Keratinocyte (primary cell): ENCODE measurements at regions not wholly inside any gene's neighbourhood (a gene's known extent, or its start where the extent isn't known, plus 50 kb on each side); places are given as distances from the start of the nearest gene placed in this dataset.

Source experiments
- EZH2 ChIP-seq: IDR thresholded peaks from one replicate; pipeline ENCODE4 v1.6.1; 2012; ENCODE audit warnings: inconsistent platforms, mild to moderate bottlenecking, low read length, moderate library complexity
- TF ChIP-seq, protein P1 (sequence below), 3 experiments: IDR thresholded peaks in 1 of 3; conservative IDR thresholded peaks in 1 of 3; optimal IDR thresholded peaks in 1 of 3; 2 replicates in 2 of 3; 3 replicates in 1 of 3; pipeline versions ENCODE3 to v1.5.1; 2011; ENCODE audit warnings: low read length in 3 of 3, mild to moderate bottlenecking in 3 of 3, moderate library complexity in 2 of 3, control low read depth in 1 of 3, inconsistent platforms in 1 of 3; ENCODE audit not compliant: insufficient read depth in 2 of 3; ENCODE audit errors: extremely low read depth in 1 of 3

DNA sequence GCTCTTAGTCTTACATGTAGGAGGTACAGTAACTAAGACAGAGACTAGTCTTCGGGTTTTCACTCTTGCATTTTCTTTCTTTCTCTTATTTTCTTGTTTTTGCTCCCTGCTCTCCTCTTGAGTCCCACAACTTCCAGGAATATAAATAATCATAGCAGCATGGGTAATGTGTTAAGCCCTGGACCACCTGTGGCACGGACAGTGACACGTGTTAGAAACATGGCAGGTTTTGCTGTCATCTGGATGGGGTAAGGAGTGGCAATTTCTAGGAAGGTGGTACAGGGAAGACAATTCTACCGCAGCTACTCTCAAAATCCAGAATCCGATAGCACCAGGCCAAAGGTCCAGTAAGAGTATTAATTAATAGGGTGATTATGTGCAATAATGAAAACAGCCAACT is 237.5 kb upstream of the FAM98A start:
- TF ChIP-seq, protein P1, sequence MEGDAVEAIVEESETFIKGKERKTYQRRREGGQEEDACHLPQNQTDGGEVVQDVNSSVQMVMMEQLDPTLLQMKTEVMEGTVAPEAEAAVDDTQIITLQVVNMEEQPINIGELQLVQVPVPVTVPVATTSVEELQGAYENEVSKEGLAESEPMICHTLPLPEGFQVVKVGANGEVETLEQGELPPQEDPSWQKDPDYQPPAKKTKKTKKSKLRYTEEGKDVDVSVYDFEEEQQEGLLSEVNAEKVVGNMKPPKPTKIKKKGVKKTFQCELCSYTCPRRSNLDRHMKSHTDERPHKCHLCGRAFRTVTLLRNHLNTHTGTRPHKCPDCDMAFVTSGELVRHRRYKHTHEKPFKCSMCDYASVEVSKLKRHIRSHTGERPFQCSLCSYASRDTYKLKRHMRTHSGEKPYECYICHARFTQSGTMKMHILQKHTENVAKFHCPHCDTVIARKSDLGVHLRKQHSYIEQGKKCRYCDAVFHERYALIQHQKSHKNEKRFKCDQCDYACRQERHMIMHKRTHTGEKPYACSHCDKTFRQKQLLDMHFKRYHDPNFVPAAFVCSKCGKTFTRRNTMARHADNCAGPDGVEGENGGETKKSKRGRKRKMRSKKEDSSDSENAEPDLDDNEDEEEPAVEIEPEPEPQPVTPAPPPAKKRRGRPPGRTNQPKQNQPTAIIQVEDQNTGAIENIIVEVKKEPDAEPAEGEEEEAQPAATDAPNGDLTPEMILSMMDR (optimal IDR thresholded peaks at IDR 0.05 in 1 of 3, IDR thresholded peaks at IDR 0.05 in 1 of 3, conservative IDR thresholded peaks at IDR 0.05 in 1 of 3; ENCODE audit: extremely low read depth in 1 of 3, insufficient read depth in 2 of 3, low read length in 3 of 3) = no peak
- no peak for TF ChIP-seq EZH2
